LNCaP clone FGC (cell line): ENCODE measurements at regions not wholly inside any gene's neighbourhood (a gene's known extent, or its start where the extent isn't known, plus 50 kb on each side); places are given as distances from the start of the nearest gene placed in this dataset.

Experiments
- DNase-seq: peaks from one replicate; pipeline ENCODE4 v3.0.0-alpha.2; 2011; ENCODE audit warnings: low read depth
- H3K4me3 ChIP-seq: 2 replicates; pipeline ENCODE4 v1.5.1; 2011; ENCODE audit warnings: mild to moderate bottlenecking, low read depth, low read length, control low read depth
- CTCF ChIP-seq: IDR thresholded peaks from 2 replicates; pipeline ENCODE4 v1.5.1; 2012; ENCODE audit warnings: mild to moderate bottlenecking; ENCODE audit not compliant: control insufficient read depth, insufficient read depth; ENCODE audit errors: extremely low read depth

- no peak overlapping the region for H3K4me3 ChIP-seq
- TF ChIP-seq CTCF, result no peak
- no peak for DNase-seq
Measured at GRCh38 chrY:21081640-21082611, 326.0 kb downstream of the RPS4Y2 start.

- no peak overlapping the region for H3K4me3 ChIP-seq
- TF ChIP-seq CTCF, result no peak
- DNase-seq, result no peak
Measured at GRCh38 chrY:21082639-21083038, 326.7 kb downstream of the RPS4Y2 start.

GRCh38 chrY:21091909-21092308, 336.0 kb downstream of the RPS4Y2 start:
- no peak for TF ChIP-seq CTCF
- no peak for DNase-seq
- no peak overlapping the region for H3K4me3 ChIP-seq

GRCh38 chrY:21102507-21102906, 346.6 kb downstream of the RPS4Y2 start:
- DNase-seq, result no peak
- no peak for TF ChIP-seq CTCF
- H3K4me3 ChIP-seq, result no peak overlapping the region

- no peak for TF ChIP-seq CTCF
- H3K4me3 ChIP-seq, result no peak overlapping the region
- DNase-seq, result no peak
Measured at GRCh38 chrY:21103885-21104284, 348.0 kb downstream of the RPS4Y2 start.

- H3K4me3 ChIP-seq, result no peak overlapping the region
- DNase-seq, result no peak
- TF ChIP-seq CTCF, result no peak
Measured at GRCh38 chrY:21105529-21105928, 349.6 kb downstream of the RPS4Y2 start.

GRCh38 chrY:21111313-21111712, 355.4 kb downstream of the RPS4Y2 start:
- TF ChIP-seq CTCF, result no peak
- no peak overlapping the region for H3K4me3 ChIP-seq
- no peak for DNase-seq
